Karpas-422 (cell line): ENCODE measurements at regions not wholly inside any gene's neighbourhood (a gene's known extent, or its start where the extent isn't known, plus 50 kb on each side); places are given as distances from the start of the nearest gene placed in this dataset.

Source experiments
- DNase-seq: peaks from one replicate; pipeline ENCODE4 v3.0.0-alpha.2; 2015
- H2AFZ ChIP-seq: fragments of 200-600 bp; sonication (generic); 2 replicates; pipeline ENCODE4 v1.6.1; 2014; ENCODE audit warnings: antibody characterized with exemption, low read length, mixed read lengths
- H3K27ac ChIP-seq: fragments of 200-600 bp; sonication (generic); 2 replicates; pipeline ENCODE4 v1.5.1; 2014; ENCODE audit warnings: mild to moderate bottlenecking, low read length, moderate library complexity
- H3K27me3 ChIP-seq: fragments of 200-600 bp; sonication (generic); 2 replicates; pipeline ENCODE4 v1.6.1; 2014; ENCODE audit warnings: low read length, mixed read lengths
- H3K36me3 ChIP-seq: fragments of 200-600 bp; sonication (generic); 2 replicates; pipeline ENCODE4 v1.6.1; 2014; ENCODE audit warnings: low read length, mixed read lengths; ENCODE audit not compliant: insufficient read depth
- H3K4me1 ChIP-seq: fragments of 200-600 bp; sonication (generic); 2 replicates; pipeline ENCODE4 v1.6.1; 2014; ENCODE audit warnings: mild to moderate bottlenecking, low read length, mixed read lengths
- H3K4me2 ChIP-seq: fragments of 200-600 bp; sonication (generic); 2 replicates; pipeline ENCODE4 v1.6.1; 2014; ENCODE audit warnings: low read length, low read depth, mild to moderate bottlenecking; ENCODE audit not compliant: poor library complexity, severe bottlenecking
- H3K4me3 ChIP-seq: fragments of 200-600 bp; sonication (generic); 2 replicates; pipeline ENCODE4 v1.5.1; 2014; ENCODE audit warnings: mild to moderate bottlenecking, antibody characterized with exemption, low read length, mixed read lengths
- H3K79me2 ChIP-seq: fragments of 200-600 bp; sonication (generic); 2 replicates; pipeline ENCODE4 v1.6.1; 2014; ENCODE audit warnings: mild to moderate bottlenecking, low read length, mixed read lengths
- H3K9ac ChIP-seq: fragments of 200-600 bp; sonication (generic); 2 replicates; pipeline ENCODE4 v1.6.0; 2014; ENCODE audit warnings: low read length
- H3K9me2 ChIP-seq: fragments of 200-600 bp; sonication (generic), shearing (Covaris generic); replicated peaks from 2 replicates; pipeline ENCODE4 v1.6.0; 2014; ENCODE audit warnings: mild to moderate bottlenecking, low read length, moderate library complexity; ENCODE audit not compliant: insufficient read depth
- H3K9me3 ChIP-seq: fragments of 300-700, 200-600 bp; sonication (generic); 2 replicates; pipeline ENCODE4 v1.6.1; 2014; ENCODE audit warnings: low read length, mixed read lengths
- H4K20me1 ChIP-seq: fragments of 200-600 bp; sonication (generic); 2 replicates; pipeline ENCODE4 v1.6.1; 2014; ENCODE audit warnings: mild to moderate bottlenecking, antibody characterized with exemption, low read length, low read depth; ENCODE audit not compliant: insufficient read depth

- Histone ChIP-seq H3K4me3 (no peak overlapping the region), H3K27me3 (no peaks in the 10 kb centered on the region), H3K9ac (no peak overlapping the region), H3K9me2 (no peaks in the 10 kb centered on the region), H2AFZ (no peak overlapping the region), H3K4me2 (no peak overlapping the region), H4K20me1 (no peaks in the 10 kb centered on the region), H3K27ac (no peak overlapping the region), H3K36me3 (no peaks in the 10 kb centered on the region), H3K79me2 (no peaks in the 10 kb centered on the region), H3K4me1 (no peaks in the 10 kb centered on the region), H3K9me3 (no peaks in the 10 kb centered on the region)
- DNase-seq, result no peak
Measured at GRCh38 chr12:40515041-40515816, 177.0 kb upstream of the CNTN1 start.

DNA sequence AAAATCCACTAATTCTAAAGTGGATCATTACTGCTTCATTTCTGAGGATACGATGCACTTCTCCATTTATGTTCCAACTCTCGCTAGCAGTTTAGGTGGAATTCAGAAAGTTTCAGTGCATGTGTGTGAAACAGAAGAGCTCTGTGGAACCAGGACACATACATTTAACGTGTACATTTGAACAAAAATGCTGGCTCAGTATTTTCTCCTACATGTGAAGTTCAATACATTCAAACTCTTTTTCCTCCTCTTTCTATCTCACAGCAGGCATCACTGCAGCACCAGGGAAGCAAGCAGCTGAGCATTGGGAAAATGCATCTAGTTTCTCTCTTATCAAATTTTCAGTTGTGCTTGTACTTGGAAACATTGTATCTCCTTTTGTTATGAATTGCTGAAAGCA is 169.4 kb upstream of the CNTN1 start:
- Histone ChIP-seq H3K36me3 (no peaks in the 10 kb centered on the region), H2AFZ (no peak overlapping the region), H3K9me3 (no peaks in the 10 kb centered on the region), H3K27ac (no peak overlapping the region), H4K20me1 (no peaks in the 10 kb centered on the region), H3K27me3 (no peaks in the 10 kb centered on the region), H3K4me3 (no peak overlapping the region), H3K9me2 (no peaks in the 10 kb centered on the region), H3K79me2 (no peaks in the 10 kb centered on the region), H3K4me2 (no peak overlapping the region), H3K9ac (no peak overlapping the region), H3K4me1 (no peaks in the 10 kb centered on the region)
- DNase-seq, result no peak

- Histone ChIP-seq H3K9ac (no peak overlapping the region), H3K27me3 (no peaks in the 10 kb centered on the region), H3K79me2 (no peaks in the 10 kb centered on the region), H3K4me1 (no peaks in the 10 kb centered on the region), H2AFZ (no peak overlapping the region), H3K9me2 (no peaks in the 10 kb centered on the region), H3K4me2 (no peak overlapping the region), H3K36me3 (no peaks in the 10 kb centered on the region), H3K4me3 (no peak overlapping the region), H3K9me3 (no peaks in the 10 kb centered on the region), H3K27ac (no peak overlapping the region), H4K20me1 (no peaks in the 10 kb centered on the region)
- no peak for DNase-seq
Measured at GRCh38 chr12:40525054-40525453, 167.2 kb upstream of the CNTN1 start.

GRCh38 chr12:40534828-40535227 is 157.4 kb upstream of the CNTN1 start:
- Histone ChIP-seq H3K36me3 (no peaks in the 10 kb centered on the region), H3K79me2 (no peaks in the 10 kb centered on the region), H3K9me3 (no peaks in the 10 kb centered on the region), H4K20me1 (no peaks in the 10 kb centered on the region), H3K4me3 (no peak overlapping the region), H3K9ac (no peak overlapping the region), H3K4me2 (no peak overlapping the region), H3K27me3 (no peaks in the 10 kb centered on the region), H3K4me1 (no peaks in the 10 kb centered on the region), H3K27ac (no peak overlapping the region), H2AFZ (no peak overlapping the region), H3K9me2 (no peaks in the 10 kb centered on the region)
- no peak for DNase-seq

- H3K27ac ChIP-seq, result no peak overlapping the region
- no peaks in the 10 kb centered on the region for H3K9me3 ChIP-seq
- no peak overlapping the region for H3K4me2 ChIP-seq
- H3K9ac ChIP-seq, result no peak overlapping the region
- H3K79me2 ChIP-seq, result no peaks in the 10 kb centered on the region
- no peak for DNase-seq
- H3K4me1 ChIP-seq, result no peaks in the 10 kb centered on the region
- no peaks in the 10 kb centered on the region for H4K20me1 ChIP-seq
- H2AFZ ChIP-seq, result no peak overlapping the region
- H3K27me3 ChIP-seq, result no peaks in the 10 kb centered on the region
- no peaks in the 10 kb centered on the region for H3K36me3 ChIP-seq
- peaks cover 2% of the 10 kb centered on the region; the same call in 1 of the 2 replicates for H3K9me2 ChIP-seq
- no peak overlapping the region for H3K4me3 ChIP-seq
Measured at GRCh38 chr12:40551466-40551865, 140.8 kb upstream of the CNTN1 start.

DNA sequence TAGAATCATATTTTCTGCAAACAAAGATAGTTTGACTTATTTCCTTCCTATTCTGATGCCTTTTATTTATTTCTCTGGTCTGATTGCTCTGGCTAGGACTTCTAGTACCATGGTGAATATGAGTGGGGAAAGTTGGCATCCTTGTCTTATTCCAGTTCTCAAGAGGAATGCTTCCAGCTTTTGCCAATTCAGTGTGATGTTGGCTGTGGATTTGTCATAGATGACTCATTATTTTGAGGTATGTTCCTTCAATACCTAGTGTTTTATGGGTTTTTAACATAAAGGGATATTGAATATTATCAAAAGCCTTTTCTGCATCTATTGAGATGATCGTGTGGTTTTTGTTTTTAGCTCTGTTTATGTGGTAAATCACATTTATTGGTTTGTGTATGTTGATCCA is 139.4 kb upstream of the CNTN1 start:
- H2AFZ ChIP-seq, result no peak overlapping the region
- no peaks in the 10 kb centered on the region for H3K27me3 ChIP-seq
- H3K4me1 ChIP-seq, result no peaks in the 10 kb centered on the region
- no peaks in the 10 kb centered on the region for H3K9me3 ChIP-seq
- no peak overlapping the region for H3K4me3 ChIP-seq
- no peak overlapping the region for H3K27ac ChIP-seq
- no peaks in the 10 kb centered on the region for H4K20me1 ChIP-seq
- peaks cover 2% of the 10 kb centered on the region; the same call in 1 of the 2 replicates for H3K9me2 ChIP-seq
- no peaks in the 10 kb centered on the region for H3K36me3 ChIP-seq
- DNase-seq, result no peak
- H3K79me2 ChIP-seq, result no peaks in the 10 kb centered on the region
- H3K9ac ChIP-seq, result no peak overlapping the region
- no peak overlapping the region for H3K4me2 ChIP-seq

GRCh38 chr12:40557980-40558379 is 134.3 kb upstream of the CNTN1 start:
- Histone ChIP-seq H3K9me3 (no peaks in the 10 kb centered on the region), H3K4me2 (no peak overlapping the region), H4K20me1 (no peaks in the 10 kb centered on the region), H3K9me2 (no peaks in the 10 kb centered on the region), H3K4me1 (no peaks in the 10 kb centered on the region; the same call in 1 of the 2 replicates), H2AFZ (no peak overlapping the region), H3K27me3 (no peaks in the 10 kb centered on the region), H3K4me3 (no peak overlapping the region), H3K36me3 (no peaks in the 10 kb centered on the region), H3K9ac (no peak overlapping the region), H3K27ac (no peak overlapping the region), H3K79me2 (no peaks in the 10 kb centered on the region)
- no peak for DNase-seq

- DNase-seq, result no peak
- Histone ChIP-seq H3K4me1 (peaks cover 5% of the 10 kb centered on the region; the same call in 1 of the 2 replicates), H4K20me1 (no peaks in the 10 kb centered on the region), H2AFZ (no peak overlapping the region), H3K4me3 (no peak overlapping the region), H3K27me3 (no peaks in the 10 kb centered on the region), H3K79me2 (no peaks in the 10 kb centered on the region), H3K9ac (no peak overlapping the region), H3K9me2 (no peaks in the 10 kb centered on the region), H3K4me2 (no peak overlapping the region), H3K27ac (no peak overlapping the region), H3K36me3 (no peaks in the 10 kb centered on the region), H3K9me3 (no peaks in the 10 kb centered on the region)
Measured at GRCh38 chr12:40559865-40560264, 132.4 kb upstream of the CNTN1 start.
